DMS153 treated with DMSO at 0.1 percent for 48 hours (cell line): ENCODE measurements at regions not wholly inside any gene's neighbourhood (a gene's known extent, or its start where the extent isn't known, plus 50 kb on each side); places are given as distances from the start of the nearest gene placed in this dataset.
A peak's percentile ranks its signal among the peaks of the same experiment; 100 is the strongest.

ENCODE experiments used
- DNase-seq: peaks from one replicate; lab custom pipeline; 2025; ENCODE audit not compliant: unreplicated experiment; lab: John Stamatoyannopoulos, UW

DNA sequence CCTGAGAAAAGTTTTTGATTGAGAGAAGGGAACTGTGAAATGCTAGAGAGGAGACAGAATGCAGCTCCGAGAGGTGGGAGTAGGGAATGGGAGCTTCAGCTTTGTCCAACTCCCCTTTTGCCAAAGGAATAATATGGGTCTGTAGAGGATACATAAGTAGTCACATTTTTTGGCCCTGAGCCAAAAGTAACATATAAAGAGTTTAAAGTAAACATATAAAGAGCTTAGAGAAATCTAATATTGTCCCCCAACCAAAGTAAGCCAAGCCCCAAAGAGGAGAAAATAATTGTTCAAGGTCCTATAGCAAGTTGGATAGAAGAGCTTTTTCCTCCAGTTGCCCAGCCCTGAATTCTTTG is 215.1 kb downstream of the TMEM114 start:
- DNase-seq = no peak

DNA sequence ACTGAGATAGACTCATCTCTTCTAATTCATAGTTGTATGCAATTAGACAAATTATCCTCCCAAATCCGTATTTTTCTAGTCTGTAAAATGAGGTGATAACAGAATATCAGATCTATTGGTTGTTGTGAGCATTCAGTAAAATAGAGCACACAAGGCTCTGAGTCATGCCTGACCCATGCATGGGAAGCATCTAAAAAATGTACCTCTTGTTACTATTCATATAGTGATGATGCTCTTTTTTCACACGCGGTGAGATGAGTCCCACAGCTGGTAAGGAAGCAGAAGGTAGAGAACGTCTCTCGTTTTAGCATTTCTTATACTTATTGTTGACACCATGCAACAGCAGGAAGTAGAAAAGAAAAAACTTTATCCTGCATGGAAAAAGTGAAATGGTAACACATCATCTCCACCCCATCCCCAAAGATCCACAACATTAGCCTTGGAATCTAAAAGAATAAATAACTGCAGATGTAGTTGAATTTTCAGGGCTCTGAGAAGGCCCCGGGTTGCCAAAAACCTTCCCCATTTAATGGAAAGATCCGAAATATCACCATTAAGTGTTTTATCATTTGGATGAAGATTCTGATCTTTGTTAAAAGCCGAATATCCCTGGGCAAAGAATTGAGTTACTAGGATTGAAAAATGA is 215.6 kb downstream of the TMEM114 start:
- DNase-seq = no peak

DNA sequence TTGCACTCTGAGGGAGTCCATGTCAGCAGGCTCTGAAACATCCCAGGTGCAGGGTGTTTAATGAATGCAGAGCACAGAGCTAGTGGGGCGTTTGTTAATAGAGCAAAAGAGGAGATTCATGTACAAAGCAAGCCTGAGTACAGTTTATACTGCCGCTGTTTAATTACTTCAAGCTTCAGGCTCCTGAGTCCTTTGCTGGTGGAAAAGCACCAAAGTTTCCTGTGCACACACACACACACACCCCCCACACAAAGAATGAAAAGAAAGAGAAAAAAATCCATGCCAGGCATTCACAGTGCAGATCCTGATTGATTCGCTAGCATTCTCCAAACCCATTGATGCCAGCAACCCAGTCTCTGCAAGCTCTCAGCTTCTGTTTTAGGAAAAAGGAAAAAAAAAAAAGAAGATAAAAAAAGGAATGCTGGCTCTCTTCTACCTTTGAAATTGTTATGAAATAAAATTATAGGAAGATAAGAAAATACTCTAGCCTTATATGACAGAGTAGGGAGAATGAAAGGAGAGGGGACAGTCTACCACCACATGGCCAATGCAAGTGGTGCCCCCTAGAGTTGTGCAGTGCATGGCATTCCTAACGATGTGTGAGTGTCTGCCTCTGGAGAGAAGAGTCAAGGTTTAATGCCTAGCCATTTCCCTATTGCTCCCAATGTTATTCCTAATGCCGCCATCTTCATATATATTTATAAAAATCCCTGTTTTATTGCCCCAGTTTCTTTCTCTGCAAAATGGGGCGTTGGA is 216.5 kb downstream of the TMEM114 start:
- DNase-seq = no peak

DNA sequence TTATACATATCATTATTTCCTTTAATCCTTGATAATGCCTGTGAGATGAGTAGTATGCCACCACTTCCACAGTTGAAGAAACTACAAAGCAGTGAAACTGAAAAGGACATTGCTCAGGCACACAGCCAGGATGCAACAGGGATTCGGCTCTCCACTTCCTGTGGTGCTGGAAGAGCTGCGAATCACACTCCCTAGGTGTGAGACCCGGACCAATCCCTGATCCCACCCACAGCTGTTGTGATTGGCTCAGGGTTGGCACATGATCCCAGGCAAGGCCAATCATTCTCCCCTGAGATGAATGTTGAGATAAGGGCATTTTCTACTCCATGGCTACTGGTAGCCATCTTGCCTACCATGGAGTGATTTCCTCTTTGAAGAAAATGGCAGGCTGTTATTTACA is 218.2 kb downstream of the TMEM114 start:
- DNase-seq = no peak

DNA sequence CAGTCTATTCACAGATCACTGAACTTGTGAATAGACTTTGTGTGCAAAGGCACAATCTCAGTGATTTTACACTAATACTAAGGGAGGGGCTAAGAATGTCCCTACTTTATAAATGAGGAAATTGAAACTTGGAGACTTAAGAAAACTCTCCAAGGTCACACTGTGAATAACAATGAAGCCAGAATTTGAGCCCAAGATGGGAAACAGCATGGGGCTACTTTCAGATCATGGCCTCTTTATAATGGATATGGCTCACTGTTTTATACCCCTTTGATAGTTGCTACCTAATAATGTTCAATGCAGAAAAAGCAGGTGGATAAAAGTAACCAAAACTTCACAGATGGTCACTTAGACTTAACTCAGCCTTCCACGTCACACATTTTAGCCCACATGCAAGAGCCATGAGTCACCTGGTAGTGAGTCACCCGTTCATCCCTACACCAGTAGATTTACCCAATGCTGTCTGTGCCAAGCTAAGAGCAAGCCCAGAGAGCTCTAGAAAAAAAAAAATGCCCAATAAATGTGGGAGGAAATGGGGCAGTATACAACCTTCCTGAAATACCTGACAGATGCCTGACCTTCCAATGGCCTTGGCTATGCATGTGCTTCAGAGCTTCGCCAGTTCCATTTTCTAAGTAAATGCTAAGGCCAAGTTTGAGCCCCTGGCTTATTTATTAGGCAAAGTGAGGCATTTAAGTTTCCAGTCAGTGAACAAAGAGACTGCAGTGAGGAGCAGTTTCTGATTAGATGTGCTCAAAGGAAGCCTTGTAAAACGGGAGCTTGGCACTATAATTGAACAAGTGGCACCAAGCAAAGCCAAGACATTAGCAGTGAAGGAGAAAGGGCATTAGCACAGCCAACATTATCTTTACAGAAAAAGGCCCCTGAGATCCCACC is 219.7 kb downstream of the TMEM114 start:
- DNase-seq = no peak

DNA sequence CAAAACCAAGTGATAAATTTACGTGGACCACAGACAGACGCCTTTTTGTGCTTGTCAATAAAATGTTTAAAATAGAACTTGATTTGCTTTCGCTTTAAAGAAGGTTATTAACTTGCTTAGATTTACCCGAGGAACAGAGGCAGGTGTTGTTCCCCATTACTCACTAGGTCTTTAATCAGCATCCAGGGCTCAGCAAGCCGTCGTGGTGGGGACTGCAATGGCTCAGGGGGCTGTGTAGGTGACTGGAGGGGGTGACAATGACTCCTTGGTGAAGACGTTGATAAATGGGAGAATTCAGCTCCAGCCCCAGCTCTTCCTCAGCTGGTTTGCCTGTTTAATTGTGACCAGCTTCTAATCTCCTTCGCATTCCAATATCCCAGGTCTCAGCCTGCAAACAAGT is 231.4 kb downstream of the TMEM114 start:
- no peak for DNase-seq

DNA sequence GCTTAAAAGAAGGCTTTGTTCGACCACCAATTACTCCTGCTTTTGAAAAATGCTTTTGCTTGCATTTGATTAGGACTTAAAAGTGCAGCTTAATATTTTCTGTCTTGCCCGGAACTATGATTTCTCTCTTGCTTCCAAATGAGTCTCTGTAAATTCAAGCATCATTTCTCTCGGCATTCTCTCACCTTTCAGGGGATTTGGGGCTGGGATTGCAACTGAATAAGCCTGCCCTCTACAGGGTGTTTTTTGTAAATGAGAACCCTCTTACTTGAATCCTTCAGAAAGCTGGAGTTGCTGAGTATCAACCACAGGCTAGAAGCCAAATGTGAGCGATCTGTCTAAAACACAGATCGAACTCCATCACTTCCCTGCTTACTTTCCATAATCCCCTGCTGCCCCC is 234.6 kb downstream of the TMEM114 start:
- DNase-seq = no peak

DNA sequence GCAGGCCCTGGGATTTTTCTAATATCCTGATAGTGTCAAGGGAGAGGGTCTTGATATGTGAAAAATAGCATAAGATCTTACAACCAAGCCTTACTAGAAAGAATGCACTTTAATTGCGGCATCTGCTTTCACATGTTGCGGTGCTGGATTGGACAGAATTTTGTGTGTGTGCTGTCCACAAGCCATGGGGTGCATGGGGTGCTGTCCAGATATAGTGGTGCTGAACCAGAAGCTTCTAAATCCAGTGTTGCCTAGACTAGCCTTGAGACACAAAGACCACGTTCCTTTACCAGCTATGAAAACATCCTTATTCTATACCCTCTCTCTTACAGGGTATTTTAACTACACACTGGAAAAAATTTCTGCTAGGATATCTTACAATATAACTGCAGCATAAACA is 244.0 kb downstream of the TMEM114 start:
- DNase-seq = no peak

DNA sequence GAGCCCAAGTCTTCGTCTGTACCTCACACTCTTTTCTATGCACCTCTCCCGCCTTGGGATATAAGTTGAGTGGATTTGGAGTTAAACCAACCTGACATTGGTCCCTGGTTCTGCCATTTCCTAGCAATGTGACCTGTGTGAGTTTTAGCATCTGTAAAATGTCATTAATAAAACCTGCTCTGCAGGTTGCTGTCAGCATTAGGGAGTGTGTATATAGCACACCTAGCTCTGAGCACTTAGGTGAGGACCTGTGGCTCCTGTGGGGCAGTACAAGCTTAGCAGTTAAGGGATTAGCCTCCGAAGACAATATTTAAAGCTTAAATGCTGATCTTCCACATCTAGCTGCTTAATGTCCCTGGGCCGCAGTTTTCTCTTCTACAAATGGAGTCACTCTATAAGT is 248.0 kb downstream of the TMEM114 start:
- DNase-seq = no peak

DNA sequence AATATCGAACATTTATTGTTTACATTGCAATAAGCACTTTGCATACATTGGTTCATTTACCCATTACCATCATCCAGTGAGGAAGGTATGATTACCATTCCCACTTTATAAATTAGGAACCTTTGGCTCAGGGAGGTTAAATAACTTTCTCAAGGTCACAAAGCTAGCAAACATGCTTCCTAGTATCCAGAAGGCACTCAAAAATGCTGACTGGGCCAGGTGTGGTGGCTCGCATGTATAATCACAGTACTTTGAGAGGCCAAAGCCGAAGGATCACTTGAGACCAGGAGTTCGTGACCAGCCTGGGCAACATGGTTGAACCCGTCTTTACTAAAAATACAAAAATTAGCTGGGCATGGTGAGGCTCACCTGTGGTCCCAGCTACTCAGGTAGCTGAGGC is 259.6 kb downstream of the TMEM114 start:
- no peak for DNase-seq

DNA sequence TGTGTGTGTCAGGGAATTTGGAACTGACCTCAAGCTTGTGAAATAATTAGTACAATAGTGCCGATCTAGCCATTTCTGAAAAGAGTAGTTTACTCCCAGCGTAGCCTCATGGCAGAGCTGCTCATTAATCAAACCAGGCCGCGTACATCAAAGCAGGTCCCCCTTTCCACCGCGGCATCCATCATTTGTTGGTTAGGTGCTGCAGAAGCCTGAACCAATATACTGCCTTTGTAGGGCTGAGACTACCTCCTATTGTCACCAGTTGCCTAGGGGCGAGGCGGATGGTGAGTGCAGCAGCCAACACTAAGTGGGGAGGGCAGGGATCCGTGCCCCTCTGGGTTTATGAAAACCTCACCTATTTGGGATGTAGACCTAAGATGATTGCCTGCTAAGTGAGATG is 264.1 kb downstream of the TMEM114 start:
- no peak for DNase-seq

DNA sequence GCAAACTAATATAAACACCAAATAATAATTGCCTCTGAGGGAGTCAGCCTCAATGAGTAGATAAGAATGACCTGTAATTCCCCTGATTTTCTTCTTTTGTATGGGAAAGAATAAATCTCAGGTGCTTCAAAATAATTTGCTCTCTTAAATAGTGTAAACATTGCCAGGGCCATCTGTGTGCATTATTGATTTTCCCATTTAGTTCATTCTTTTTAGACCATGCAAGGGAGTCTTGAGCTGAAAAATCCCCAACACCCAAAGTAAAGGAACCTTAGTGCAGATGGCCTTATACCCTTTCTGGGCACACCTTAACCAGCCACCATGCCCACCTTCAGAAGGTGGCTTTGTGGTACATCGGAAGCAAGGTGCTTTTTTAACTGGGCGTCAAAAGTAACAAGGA is 267.2 kb downstream of the TMEM114 start:
- DNase-seq = no peak

DNA sequence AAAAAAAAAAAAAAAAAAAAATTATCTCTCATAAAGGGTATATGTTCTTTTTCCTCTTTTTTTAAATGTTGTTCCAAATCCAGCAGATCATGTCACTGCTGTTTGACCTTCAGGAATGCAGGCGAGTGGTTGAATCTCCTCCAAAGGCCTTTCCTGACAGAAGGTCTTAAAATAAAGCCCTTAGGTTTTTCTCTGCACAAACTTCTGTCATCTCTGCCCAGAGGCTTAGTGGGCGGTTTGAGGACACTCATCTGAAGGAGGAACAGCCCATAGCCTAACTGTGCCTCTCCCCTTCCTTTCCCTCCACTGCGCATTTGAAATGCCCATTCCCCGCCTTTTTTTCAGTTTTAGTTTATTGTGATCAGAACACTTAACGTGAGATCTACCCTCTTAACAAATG is 270.2 kb downstream of the TMEM114 start:
- no peak for DNase-seq

DNA sequence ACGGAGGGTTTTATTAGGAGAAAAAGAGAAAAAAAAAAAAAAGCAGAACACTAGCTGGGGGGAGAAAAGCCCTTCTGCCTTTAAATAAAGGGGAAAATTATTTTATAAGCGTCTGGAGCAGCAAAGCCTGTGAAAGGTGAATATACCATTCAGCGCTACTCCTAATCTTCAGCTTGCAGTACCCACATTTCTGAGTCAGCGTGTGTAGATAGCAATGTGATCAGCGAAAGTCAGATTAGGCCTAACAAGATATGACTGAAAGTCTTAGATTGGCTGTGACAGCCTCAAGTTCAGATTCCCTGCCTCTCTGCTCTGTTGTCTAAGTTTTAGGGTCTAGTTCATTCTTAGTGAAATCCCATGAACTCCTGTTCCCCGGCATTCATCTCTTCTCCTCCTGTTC is 279.5 kb downstream of the TMEM114 start:
- no peak for DNase-seq

DNA sequence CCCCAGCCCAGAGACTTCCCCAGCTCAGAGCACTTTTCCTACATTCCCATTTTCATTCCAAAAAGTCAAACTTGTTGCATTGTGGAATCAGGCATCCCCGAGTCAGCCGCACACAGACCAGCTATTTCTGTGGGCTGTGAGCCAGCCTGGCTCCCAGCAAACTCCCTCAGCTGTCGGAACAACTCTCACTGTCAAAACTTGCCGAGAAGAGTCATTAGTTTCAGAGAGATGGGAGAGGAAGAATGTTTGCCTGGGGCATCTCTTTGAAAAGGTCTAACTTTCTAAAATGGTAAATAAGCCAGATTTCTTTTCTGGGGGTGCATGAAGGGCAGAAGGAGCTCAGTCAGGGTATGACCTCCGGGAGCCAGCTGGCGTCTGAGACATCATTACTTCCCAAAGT is 280.0 kb downstream of the TMEM114 start:
- DNase-seq = no peak

DNA sequence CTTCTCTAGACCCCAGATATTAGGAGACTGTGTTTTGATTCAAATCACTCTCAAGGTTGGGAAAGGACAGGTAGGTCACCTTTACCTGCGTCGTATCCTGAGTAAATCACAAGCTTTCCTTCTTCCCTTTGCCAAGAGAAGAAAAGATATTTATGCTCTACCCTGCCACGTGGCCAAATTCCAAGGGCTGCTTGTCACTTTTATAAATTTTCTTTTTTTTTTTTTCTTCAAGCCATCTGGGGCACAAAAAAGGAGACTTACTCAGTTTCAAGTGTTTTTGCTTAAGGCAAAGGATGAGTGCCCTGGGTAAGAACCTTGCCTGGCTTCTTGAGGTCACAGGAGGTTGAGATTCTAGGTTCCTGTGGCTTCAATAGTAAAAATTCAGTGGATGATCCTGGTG is 285.1 kb downstream of the TMEM114 start:
- no peak for DNase-seq

DNA sequence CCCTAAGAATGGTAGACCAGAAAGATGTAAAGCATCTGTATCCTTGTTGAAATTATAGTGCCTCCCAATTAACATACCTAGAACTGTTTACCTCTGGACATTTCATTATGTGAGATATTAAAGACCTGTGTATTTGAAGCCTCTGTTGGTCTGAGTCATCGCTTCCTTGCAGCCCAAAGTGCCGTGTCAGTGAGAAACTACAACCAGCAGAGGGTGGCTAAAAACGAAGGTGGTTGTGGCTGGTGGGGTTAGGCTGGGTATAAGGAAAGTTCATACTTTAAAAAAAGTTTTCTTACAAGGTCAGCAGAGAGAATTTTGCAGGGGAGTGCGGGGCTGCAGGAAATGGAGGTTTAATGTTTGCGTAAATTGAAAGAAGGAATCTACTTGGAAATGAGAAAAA is 290.7 kb downstream of the TMEM114 start:
- no peak for DNase-seq

DNA sequence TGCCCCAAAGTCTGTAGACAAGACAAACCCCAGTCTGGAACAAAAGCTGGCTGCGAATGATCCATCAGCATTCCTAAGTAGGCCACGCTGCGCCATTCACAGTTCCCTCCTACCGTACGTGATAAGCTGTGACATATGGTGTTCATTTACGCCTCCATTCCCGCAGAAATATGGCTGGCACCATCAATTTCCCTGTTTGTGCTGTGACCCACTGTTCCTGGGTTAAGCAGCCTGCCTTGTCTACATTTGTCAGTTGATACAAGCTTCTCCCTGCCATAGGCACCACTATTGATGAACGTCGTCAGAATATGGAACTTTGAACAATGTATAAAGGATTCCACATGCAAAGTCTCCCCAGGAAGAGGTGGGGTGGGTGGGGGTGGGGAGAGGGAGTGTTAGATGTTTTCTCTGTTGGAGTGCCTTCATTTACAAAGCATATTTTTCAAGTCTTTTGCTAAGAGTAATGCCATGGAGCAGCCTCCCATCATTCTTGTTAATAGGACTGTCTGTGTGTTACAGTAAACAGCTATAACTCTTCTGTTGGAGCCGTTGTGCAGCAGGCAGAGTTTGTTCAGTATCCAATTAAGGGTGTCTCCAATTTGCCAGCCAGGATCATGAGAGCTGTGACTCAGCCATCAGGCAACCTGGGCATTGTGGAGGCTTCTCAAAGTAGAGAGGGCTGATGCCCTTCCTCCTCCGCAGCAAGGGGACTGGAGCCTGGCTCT is 294.6 kb downstream of the TMEM114 start:
- DNase-seq = peak; percentile 17

DNA sequence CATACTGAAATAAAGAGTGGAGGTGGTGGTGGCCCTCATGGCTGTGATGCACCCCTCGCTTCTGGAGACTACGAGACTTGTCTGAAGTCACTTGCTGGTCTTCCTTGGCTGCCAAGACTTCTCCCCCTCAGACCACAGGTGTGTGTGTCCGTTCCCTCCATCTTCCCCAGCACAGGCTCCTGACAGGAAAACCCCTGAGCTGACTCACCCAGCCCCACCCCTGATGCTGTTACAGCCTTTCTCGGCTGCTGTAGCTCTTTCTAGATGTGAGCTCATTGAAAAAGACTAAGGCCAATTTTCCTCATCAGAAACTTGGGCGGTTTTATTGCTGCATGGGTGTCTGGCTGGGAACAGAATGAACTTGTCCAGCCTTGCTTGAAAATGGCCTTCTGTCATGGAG is 296.9 kb downstream of the TMEM114 start:
- no peak for DNase-seq

DNA sequence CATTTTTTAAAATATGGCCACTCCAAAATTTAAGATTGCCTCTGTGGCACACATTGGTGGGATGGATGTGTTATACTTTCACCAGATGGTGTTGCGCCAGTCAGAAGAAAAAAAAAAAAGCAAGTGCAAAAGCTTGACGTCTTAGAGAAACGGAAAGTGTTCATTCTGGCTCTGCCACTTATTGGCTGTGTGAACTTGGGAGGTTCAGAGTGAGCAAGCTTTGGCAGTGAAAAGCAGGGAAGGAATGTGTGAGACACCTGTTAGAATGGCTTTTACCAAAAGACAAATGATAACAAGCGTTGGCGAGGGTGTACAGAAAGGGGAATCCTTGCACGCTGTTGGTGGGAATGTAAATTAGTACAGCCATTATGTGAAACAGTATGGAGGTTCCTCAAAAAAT is 298.0 kb downstream of the TMEM114 start:
- no peak for DNase-seq

DNA sequence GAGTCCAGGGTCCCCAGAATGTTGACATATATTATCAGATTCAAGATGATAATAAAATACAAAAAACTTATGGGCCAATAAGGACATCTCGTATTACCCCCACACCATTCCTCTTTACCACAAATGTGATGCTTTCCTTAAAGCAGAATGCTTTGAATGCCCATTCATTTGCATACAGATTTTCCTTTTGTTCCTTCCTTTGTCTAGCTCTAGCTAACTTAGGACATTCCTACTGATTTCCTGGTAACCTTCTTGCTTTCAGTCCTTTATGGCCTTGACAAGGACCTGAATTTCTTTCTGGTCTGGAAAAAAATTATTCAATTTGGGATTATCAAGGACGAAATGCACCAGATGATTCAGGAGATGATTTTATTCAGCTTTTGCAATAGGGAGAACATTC is 304.0 kb downstream of the TMEM114 start:
- no peak for DNase-seq
